Breast epithelium (tissue), 3 donors: ENCODE measurements at regions not wholly inside any gene's neighbourhood (a gene's known extent, or its start where the extent isn't known, plus 50 kb on each side); places are given as distances from the start of the nearest gene placed in this dataset.

Experiments
- POLR2A ChIP-seq: fragments of 450-650 bp; IDR thresholded peaks from one replicate; pipeline ENCODE4 v1.6.1; 2016; ENCODE audit warnings: antibody characterized with exemption, mild to moderate bottlenecking, moderate library complexity
- POLR2AphosphoS5 ChIP-seq, 3 donors: sonication (generic); formaldehyde crosslinking; IDR thresholded peaks; one replicate each; pipeline ENCODE4 v1.6.1; 2017; ENCODE audit warnings: antibody characterized with exemption in 3 of 3
- TF ChIP-seq, protein P1 (sequence below), 3 donors: fragments of 450-650 bp; IDR thresholded peaks; one replicate each; pipeline ENCODE4 v1.5.1; 2016 to 2017; ENCODE audit warnings: antibody characterized with exemption in 3 of 3, mild to moderate bottlenecking in 3 of 3, moderate library complexity in 3 of 3

GRCh38 chr1:217109928-217110327, 386.7 kb upstream of the ESRRG start:
- TF ChIP-seq POLR2A (no peak), POLR2AphosphoS5 (IDR thresholded peaks at IDR 0.05) (no peak)
- TF ChIP-seq, protein P1, sequence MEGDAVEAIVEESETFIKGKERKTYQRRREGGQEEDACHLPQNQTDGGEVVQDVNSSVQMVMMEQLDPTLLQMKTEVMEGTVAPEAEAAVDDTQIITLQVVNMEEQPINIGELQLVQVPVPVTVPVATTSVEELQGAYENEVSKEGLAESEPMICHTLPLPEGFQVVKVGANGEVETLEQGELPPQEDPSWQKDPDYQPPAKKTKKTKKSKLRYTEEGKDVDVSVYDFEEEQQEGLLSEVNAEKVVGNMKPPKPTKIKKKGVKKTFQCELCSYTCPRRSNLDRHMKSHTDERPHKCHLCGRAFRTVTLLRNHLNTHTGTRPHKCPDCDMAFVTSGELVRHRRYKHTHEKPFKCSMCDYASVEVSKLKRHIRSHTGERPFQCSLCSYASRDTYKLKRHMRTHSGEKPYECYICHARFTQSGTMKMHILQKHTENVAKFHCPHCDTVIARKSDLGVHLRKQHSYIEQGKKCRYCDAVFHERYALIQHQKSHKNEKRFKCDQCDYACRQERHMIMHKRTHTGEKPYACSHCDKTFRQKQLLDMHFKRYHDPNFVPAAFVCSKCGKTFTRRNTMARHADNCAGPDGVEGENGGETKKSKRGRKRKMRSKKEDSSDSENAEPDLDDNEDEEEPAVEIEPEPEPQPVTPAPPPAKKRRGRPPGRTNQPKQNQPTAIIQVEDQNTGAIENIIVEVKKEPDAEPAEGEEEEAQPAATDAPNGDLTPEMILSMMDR (IDR thresholded peaks at IDR 0.05), result no peak
